ENCODE measurements at regions not wholly inside any gene's neighbourhood (a gene's known extent, or its start where the extent isn't known, plus 50 kb on each side); places are given as distances from the start of the nearest gene placed in this dataset.
"Not testable (repeated sequence)": the region's sequence is repeated elsewhere in the genome, so short reads cannot be mapped to it uniquely, and the experiment has no call there.

DNA sequence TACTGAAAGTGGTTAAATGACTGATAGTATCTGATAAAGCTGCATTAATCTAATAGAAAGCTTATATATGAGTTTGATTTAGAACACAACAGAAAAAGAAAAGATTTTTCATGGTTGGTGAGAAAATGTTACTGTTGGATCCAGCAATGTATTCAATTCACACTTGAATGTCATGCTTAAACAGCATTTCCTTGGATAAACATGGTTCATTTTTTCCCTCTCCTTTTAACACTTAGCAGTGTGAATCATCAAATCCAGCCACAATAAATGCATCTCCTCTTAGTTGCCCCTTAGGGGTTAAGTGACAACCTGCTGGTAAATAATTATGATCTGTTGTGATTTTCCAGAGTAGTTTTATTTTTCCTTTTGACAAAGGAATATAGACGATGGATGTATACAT is 74.9 kb upstream of the GRIP1 start:
- no peak overlapping the region for H3K4me3 ChIP-seq (ENCODE audit: low read depth, low read length)

DNA sequence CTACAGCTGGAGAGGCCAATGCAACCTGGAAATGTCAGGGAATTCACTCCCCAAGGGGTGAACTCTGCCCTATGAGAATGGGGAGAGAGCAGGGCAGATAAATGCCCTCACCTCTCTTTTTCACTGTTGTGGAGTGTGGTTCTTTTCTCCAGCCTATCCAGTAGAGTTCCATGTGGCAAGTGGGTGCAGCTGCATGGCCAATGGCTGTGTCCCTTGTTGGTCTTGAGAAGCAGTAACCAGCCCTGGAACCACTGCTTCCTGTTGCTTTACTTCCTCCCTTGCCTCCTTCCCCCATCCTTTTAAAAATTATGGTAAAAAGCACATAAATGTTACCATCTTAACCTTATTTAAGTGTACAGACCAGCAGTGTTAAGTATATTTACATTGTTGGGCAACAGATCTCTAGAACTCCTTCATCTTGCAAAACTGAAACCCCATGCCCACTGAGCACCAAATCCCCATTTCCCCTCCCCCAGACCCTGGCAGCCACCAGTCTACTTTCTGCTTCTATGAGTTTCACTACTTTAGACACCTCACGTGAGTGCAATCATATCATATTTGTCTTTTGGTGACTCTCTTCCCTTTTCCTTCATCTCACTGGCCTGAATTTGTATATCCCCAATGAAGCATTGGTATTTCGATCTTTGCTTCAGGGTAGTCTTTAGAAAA is 77.0 kb upstream of the GRIP1 start:
- H3K4me3 ChIP-seq (ENCODE audit: low read depth, low read length), result no peak overlapping the region

More for the DNA sequence above, 74.9 kb upstream of the GRIP1 start:
- TF ChIP-seq, protein P1, sequence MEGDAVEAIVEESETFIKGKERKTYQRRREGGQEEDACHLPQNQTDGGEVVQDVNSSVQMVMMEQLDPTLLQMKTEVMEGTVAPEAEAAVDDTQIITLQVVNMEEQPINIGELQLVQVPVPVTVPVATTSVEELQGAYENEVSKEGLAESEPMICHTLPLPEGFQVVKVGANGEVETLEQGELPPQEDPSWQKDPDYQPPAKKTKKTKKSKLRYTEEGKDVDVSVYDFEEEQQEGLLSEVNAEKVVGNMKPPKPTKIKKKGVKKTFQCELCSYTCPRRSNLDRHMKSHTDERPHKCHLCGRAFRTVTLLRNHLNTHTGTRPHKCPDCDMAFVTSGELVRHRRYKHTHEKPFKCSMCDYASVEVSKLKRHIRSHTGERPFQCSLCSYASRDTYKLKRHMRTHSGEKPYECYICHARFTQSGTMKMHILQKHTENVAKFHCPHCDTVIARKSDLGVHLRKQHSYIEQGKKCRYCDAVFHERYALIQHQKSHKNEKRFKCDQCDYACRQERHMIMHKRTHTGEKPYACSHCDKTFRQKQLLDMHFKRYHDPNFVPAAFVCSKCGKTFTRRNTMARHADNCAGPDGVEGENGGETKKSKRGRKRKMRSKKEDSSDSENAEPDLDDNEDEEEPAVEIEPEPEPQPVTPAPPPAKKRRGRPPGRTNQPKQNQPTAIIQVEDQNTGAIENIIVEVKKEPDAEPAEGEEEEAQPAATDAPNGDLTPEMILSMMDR (IDR thresholded peaks at IDR 0.05; ENCODE audit: low read depth, low read length), result no peak

DNA sequence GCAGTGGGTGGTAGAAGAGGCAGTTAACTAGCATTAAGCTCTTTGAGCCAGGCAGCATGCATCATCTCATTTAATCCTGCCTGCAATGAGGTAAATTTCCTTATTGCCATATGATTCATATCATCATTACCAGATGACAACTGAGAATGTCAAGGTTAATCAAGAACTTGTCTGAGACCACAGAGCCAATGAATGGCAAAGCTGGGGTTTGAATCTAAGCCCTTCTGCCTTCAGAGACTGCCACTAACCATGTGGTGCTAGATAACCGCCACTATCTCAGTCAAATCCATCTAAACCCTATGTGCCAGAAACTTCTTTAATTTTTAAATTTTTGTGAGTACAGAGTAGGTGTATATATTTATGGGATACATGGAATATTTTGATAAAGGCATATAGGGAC is 77.8 kb upstream of the GRIP1 start:
- H3K4me3 ChIP-seq (ENCODE audit: low read depth, low read length), result no peak overlapping the region
- TF ChIP-seq, protein P1 (IDR thresholded peaks at IDR 0.05; ENCODE audit: low read depth, low read length), result no peak

More for the DNA sequence above, 77.0 kb upstream of the GRIP1 start:
- TF ChIP-seq, protein P1 (IDR thresholded peaks at IDR 0.05; ENCODE audit: low read depth, low read length), result no peak

DNA sequence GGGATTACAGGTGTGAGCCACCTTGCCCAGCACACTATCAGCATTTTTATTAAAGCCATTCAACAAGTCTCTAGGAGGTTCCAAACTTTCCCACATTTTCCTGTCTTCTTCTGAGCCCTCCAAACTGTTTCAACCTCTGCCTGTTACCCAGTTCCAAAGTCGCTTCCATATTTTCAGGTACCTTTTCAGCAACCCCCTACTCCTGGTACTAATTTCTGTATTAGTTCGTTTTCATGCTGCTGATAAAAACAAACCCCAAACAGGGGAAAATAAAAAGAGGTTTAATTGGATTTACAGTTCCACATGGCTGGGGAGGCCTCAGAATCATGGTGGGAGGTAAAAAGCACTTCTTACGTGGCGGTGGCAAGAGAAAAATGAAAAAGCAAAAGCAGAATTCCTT is 81.2 kb upstream of the GRIP1 start:
- H3K4me3 ChIP-seq (ENCODE audit: low read depth, low read length), result not testable (repeated sequence)

DNA sequence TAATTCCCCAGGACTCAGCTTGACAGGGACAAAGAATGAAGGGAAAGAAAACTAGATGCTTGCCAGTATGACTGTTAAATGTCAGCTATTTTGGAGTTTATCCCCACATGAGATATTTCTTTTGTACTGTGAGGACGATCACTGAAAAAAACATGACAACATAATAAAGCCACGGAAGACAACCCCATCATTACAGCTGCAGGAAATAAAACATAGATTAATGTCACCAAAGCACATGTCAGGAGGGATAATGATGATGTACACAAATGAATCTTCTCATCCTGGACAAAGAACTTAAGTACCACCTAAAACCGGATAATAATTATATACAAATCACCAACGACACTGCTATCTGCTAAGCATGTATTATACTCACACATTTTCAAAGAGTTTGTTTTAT is 84.6 kb upstream of the GRIP1 start:
- TF ChIP-seq, protein P1 (IDR thresholded peaks at IDR 0.05; ENCODE audit: low read depth, low read length), result no peak
- no peak overlapping the region for H3K4me3 ChIP-seq (ENCODE audit: low read depth, low read length)

DNA sequence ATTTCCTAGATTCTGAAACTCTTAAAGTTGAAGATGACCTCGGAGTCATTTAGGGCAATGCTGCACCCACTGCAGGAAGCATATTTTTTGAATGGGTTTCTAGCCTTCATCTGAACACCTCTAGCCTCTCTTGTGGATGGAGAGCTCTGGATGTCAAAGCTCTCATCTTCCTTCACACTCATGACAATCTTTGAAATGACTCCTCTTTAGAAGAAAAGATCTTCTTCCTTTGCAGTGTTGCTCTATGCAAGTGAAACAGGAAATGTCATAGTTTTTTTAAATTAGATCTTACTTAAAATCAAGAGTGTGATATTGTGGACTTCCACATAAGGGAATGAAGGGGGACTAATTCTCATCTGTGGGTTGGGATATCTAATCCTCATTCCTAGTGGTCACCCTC is 86.3 kb upstream of the GRIP1 start:
- no peak overlapping the region for H3K4me3 ChIP-seq (ENCODE audit: low read depth, low read length)
- TF ChIP-seq, protein P1 (IDR thresholded peaks at IDR 0.05; ENCODE audit: low read depth, low read length), result no peak

DNA sequence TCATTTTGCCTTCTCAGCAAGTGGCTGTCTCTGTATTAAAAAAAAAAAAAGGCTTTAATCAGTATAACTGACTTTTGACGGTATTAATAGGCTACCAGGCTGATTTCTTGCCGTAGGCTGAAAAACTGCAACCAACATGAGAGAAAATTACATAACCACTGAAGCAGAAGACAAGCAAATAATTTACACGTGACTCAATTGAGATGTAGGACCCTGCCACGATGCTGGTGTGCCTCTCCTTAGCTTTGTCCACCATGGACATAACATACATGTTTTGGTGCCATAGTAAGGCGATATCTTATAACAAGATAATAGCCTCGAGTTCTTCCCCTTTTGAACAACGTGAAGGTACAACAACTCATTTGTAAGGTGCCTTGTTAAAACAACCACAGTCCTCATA is 88.7 kb upstream of the GRIP1 start:
- H3K4me3 ChIP-seq (ENCODE audit: low read depth, low read length), result no peak overlapping the region

More for the DNA sequence above, 88.7 kb upstream of the GRIP1 start:
- TF ChIP-seq, protein P1 (IDR thresholded peaks at IDR 0.05; ENCODE audit: low read depth, low read length), result no peak
